Neural cell (in vitro differentiated cells): ENCODE measurements at regions not wholly inside any gene's neighbourhood (a gene's known extent, or its start where the extent isn't known, plus 50 kb on each side); places are given as distances from the start of the nearest gene placed in this dataset.

Experiments
- H2AFZ ChIP-seq: fragments of 200-600, 300-800 bp; sonication (generic), shearing (Covaris generic); 2 replicates; pipeline ENCODE4 v1.6.0; 2014; ENCODE audit warnings: low read depth, mild to moderate bottlenecking, antibody characterized with exemption, low read length, moderate library complexity
- H3F3A ChIP-seq: fragments of 200-600 bp; shearing (Covaris generic); 2 replicates; pipeline ENCODE4 v1.6.1; 2016; ENCODE audit warnings: mild to moderate bottlenecking, moderate library complexity, mixed read lengths, antibody characterized with exemption, low read length; ENCODE audit not compliant: insufficient read depth, poor library complexity, severe bottlenecking
- H3K27ac ChIP-seq: fragments of 200-600, 300-800 bp; sonication (generic), shearing (Covaris generic); 2 replicates; pipeline ENCODE4 v1.5.1; 2014; ENCODE audit warnings: mild to moderate bottlenecking, low read length, moderate library complexity
- H3K27me3 ChIP-seq: fragments of 300-800, 200-600 bp; sonication (generic), shearing (Covaris generic); 2 replicates; pipeline ENCODE4 v1.6.0; 2014; ENCODE audit warnings: mild to moderate bottlenecking, low read depth, low read length, moderate library complexity; ENCODE audit not compliant: insufficient read depth
- H3K36me3 ChIP-seq: fragments of 300-800, 200-600 bp; sonication (generic), shearing (Covaris generic); 2 replicates; pipeline ENCODE4 v1.5.1; 2014; ENCODE audit warnings: mild to moderate bottlenecking, antibody characterized with exemption, low read length, moderate library complexity; ENCODE audit not compliant: insufficient read depth
- H3K4me2 ChIP-seq: fragments of 300-800, 200-600 bp; sonication (generic), shearing (Covaris generic); 2 replicates; pipeline ENCODE4 v1.6.0; 2014; ENCODE audit warnings: mild to moderate bottlenecking, low read length
- H3K4me3 ChIP-seq: fragments of 300-800, 200-600 bp; sonication (generic), shearing (Covaris generic); 2 replicates; pipeline ENCODE4 v1.5.1; 2014; ENCODE audit warnings: mild to moderate bottlenecking, low read length, moderate library complexity
- H3K79me2 ChIP-seq: fragments of 200-600 bp; shearing (Covaris generic); replicated peaks from 2 replicates; pipeline ENCODE4 v1.6.0; 2014; ENCODE audit warnings: mild to moderate bottlenecking, low read length, moderate library complexity; ENCODE audit not compliant: insufficient read depth
- H3K9ac ChIP-seq: fragments of 300-800, 200-600 bp; sonication (generic), shearing (Covaris generic); 2 replicates; pipeline ENCODE4 v1.6.1; 2016; ENCODE audit warnings: mild to moderate bottlenecking, low read length, mixed read lengths
- H3K9me2 ChIP-seq: fragments of 200-600 bp; shearing (Covaris generic); 2 replicates; pipeline ENCODE4 v1.6.1; 2016; ENCODE audit warnings: mild to moderate bottlenecking, low read length, mixed read lengths; ENCODE audit not compliant: insufficient read depth
- H3K9me3 ChIP-seq: fragments of 200-600, 300-800 bp; sonication (generic), shearing (Covaris generic); 2 replicates; pipeline ENCODE4 v1.6.1; 2016; ENCODE audit warnings: mild to moderate bottlenecking, mixed run types, low read length, moderate library complexity, mixed read lengths
- H4K20me1 ChIP-seq: fragments of 200-600 bp; shearing (Covaris generic); 2 replicates; pipeline ENCODE4 v1.6.1; 2016; ENCODE audit warnings: mild to moderate bottlenecking, mixed run types; ENCODE audit not compliant: insufficient read depth
- CTCF ChIP-seq: fragments of 450-650 bp; IDR thresholded peaks from 2 replicates; pipeline ENCODE4 v1.5.1; 2014; ENCODE audit warnings: antibody characterized with exemption, mild to moderate bottlenecking, moderate library complexity; ENCODE audit not compliant: poor library complexity, severe bottlenecking
- EP300 ChIP-seq: fragments of 450-650 bp; conservative IDR thresholded peaks from 2 replicates; pipeline ENCODE4 v1.6.1; 2014; ENCODE audit warnings: antibody characterized with exemption, mild to moderate bottlenecking, moderate library complexity; ENCODE audit not compliant: poor library complexity, severe bottlenecking
- EZH2 ChIP-seq: fragments of 200-600, 300-800 bp; shearing (Covaris generic), sonication (generic); IDR thresholded peaks from 2 replicates; pipeline ENCODE4 v1.6.1; 2014; ENCODE audit warnings: antibody characterized with exemption, low read length, borderline replicate concordance, mild to moderate bottlenecking; ENCODE audit not compliant: insufficient read depth, poor library complexity, severe bottlenecking
- MXI1 ChIP-seq: fragments of 450-650 bp; conservative IDR thresholded peaks from 2 replicates; pipeline ENCODE4 v1.6.1; 2014; ENCODE audit warnings: antibody characterized with exemption, mild to moderate bottlenecking; ENCODE audit not compliant: poor library complexity, severe bottlenecking
- POLR2AphosphoS5 ChIP-seq: IDR thresholded peaks from 2 replicates; pipeline ENCODE4 v1.6.1; 2012
- RAD21 ChIP-seq: fragments of 450-650 bp; conservative IDR thresholded peaks from 2 replicates; pipeline ENCODE4 v1.6.1; 2014; ENCODE audit warnings: antibody characterized with exemption, mild to moderate bottlenecking, moderate library complexity
- REST ChIP-seq: IDR thresholded peaks from 2 replicates; pipeline ENCODE4 v1.6.1; 2012; ENCODE audit warnings: borderline replicate concordance
- SMC3 ChIP-seq: fragments of 450-650 bp; conservative IDR thresholded peaks from 2 replicates; pipeline ENCODE4 v1.6.1; 2014; ENCODE audit warnings: antibody characterized with exemption, mild to moderate bottlenecking, moderate library complexity; ENCODE audit not compliant: poor library complexity
- TAF1 ChIP-seq: IDR thresholded peaks from 2 replicates; pipeline ENCODE4 v1.6.1; 2012; ENCODE audit warnings: low read depth

GRCh38 chr13:88601949-88602348 lies 930.8 kb downstream of the SLITRK5 start:
- Histone ChIP-seq H2AFZ (no peak overlapping the region), H3K4me2 (no peak overlapping the region), H3K36me3 (no peaks in the 10 kb centered on the region), H3K9ac (no peak overlapping the region), H3K27ac (no peak overlapping the region), H3K9me2 (no peaks in the 10 kb centered on the region), H3K79me2 (no peaks in the 10 kb centered on the region), H3K4me3 (no peak overlapping the region), H3K27me3 (no peaks in the 10 kb centered on the region), H3K9me3 (no peaks in the 10 kb centered on the region), H3F3A (no peaks in the 10 kb centered on the region), H4K20me1 (no peaks in the 10 kb centered on the region)
- TF ChIP-seq MXI1 (no peak), TAF1 (no peak), POLR2AphosphoS5 (no peak), RAD21 (no peak), SMC3 (no peak), CTCF (no peak), EZH2 (no peak), REST (no peak), EP300 (no peak)

GRCh38 chr13:88602786-88603777 lies 931.9 kb downstream of the SLITRK5 start:
- H3K36me3 ChIP-seq = no peaks in the 10 kb centered on the region
- H3K9me2 ChIP-seq = no peaks in the 10 kb centered on the region
- H3F3A ChIP-seq = no peaks in the 10 kb centered on the region
- no peak overlapping the region for H3K4me3 ChIP-seq
- H3K27me3 ChIP-seq = no peaks in the 10 kb centered on the region
- TF ChIP-seq MXI1 (no peak), RAD21 (no peak), REST (no peak), EP300 (no peak), TAF1 (no peak), POLR2AphosphoS5 (no peak), SMC3 (no peak), EZH2 (no peak), CTCF (no peak)
- no peak overlapping the region for H3K9ac ChIP-seq
- H4K20me1 ChIP-seq = no peaks in the 10 kb centered on the region
- H3K27ac ChIP-seq = no peak overlapping the region
- no peak overlapping the region for H3K4me2 ChIP-seq
- no peak overlapping the region for H2AFZ ChIP-seq
- no peaks in the 10 kb centered on the region for H3K9me3 ChIP-seq
- no peaks in the 10 kb centered on the region for H3K79me2 ChIP-seq
